ENCODE measurements at regions not wholly inside any gene's neighbourhood (a gene's known extent, or its start where the extent isn't known, plus 50 kb on each side); places are given as distances from the start of the nearest gene placed in this dataset.

DNA sequence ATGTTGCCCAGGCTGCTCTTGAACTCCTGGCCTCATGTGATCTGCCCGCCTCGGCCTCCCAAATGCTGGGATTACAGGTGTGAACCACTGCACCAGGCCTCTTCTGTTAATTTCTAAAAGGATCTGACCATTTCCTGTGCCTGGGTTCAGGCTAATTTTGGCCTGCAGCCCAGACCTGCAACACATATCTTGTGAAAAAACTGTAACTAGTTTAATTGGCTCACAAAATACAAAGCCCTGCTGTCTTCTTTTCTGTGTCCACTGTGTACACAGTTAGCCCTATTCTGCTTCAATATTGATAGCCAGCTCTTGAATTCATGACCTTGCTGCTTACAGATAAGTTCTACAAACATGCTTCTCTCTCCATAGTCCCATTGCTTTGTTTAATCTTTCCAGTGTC, 753.5 kb downstream of the PDHA2 start:
- DNase-seq, result no peak

DNA sequence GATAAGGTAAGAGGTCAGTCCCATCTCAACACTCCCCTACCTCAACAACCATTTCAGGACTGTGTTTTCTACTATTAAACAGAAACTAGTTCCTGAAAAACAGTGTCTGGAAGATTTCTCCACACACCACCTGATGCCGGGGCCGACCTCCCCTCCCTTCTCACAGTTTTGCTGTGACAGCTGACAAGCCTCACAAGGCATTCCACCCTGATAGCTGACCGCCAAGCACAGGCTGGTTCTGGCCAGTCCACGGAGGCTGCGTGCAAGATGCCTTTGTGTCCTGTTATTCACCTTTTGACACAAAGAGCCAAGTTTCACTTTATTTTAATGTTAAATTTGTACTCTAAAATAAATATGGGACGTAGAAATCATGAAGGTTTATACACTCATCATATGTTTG, 758.6 kb downstream of the PDHA2 start:
- no peak for DNase-seq

DNA sequence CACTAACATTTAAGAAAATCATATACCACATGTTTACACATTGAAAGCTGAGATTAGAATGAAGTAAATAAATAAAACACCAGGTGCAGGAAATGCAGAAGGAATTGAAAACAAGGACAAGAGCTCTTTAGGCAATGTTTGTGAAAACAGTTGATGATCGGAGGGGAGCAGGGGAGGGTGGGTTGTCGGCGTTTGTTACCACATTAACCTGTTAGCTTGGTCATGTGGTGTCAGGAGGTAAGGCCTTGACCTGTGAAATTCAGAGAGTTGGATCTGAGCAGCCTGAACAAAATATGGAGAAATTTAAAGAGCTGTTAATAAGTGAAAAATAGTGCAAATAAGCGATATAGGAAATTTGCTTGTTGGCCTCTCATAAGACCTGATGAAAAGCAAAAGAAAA, 759.9 kb downstream of the PDHA2 start:
- DNase-seq, result no peak

DNA sequence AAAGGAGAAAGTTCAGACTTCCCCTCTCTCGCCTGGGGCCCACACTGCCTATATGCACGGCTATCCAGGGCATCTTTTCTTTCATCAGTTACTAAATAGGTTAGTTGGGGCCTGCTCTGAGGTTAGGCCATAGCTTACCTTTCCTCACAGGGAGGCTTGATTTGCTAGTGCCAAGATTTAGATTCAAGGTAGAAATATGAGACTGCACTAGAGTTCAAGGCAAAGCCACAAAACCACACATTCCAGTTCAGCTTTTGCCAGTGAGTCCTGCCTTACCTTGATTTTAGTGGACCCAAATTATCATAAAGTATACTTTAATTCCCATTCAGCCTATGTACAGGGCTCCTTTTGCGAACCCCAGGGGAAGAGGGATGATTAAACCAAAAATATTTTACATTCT, 762.8 kb downstream of the PDHA2 start:
- no peak for DNase-seq

DNA sequence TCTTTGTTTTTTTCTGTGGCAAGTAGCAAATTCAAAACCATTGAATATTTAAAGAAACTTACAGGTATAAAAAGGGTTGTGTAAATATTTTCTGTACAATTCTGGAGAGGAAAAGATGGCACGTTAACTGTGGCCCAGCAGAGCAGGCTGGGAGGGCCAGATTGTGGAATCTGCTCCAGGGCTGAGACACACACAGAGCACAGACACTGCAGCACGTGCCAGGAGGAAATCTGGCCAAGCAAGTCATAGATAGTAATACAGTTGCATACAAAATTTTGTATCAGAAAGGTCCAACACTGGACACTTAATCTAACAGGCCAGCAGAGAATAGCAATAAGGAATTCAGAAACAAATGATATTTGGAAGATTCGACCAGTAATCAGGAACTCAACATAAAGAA, 763.7 kb downstream of the PDHA2 start:
- no peak for DNase-seq

DNA sequence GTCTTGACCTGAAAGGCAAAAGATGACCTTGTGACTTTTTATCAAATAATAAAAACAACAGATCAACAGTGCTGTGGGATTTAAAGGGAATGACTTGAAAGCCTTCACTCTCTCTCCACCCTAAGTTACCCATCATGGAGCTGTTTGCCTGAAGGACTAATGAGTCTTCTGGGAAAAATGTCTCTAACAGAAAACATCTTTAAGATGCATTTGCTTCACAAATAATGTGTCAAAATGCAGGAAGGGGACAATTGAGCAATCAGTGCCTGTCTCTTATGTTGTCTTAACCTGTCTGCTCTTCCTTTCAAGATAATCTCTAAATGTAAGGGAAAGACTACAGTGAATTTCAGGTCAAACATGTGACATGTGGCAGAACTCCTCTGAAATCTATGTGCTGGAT, 766.6 kb downstream of the PDHA2 start:
- DNase-seq, result no peak

DNA sequence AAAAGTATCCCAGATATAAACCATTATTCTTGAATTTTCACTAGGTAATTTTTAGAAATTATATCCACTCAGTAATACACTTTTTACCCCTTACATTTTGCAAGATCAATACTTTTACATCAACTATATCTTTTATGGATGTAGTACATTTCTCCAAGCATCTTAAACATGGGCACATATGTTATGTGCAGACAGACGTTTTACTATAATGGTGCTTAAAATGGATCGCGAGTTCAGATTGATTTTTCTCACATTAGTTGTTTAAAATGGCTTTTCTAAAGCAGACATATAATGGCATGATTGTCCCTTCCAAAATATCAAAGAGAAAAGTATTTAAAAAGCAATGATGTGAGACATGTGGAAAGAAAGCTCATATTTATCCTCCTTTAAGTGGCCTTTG, 786.1 kb downstream of the PDHA2 start:
- no peak for DNase-seq

DNA sequence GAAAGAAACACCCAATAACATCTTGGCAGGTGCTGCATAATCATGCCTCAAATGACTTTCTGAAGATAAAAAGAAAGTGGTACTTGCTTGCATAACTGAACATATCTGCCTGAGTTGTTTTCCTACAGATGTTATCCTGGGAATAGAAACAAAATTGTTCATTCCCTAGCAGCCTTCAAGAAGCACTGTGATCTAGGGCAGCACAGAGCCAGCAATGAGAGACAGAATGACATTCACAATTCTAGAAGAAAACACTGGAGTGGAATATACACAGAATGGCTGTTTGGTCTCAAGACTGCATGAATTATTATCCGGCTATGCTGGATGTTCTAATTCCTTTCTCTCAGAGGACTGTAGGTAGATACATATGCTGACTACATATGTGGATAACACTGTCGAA, 790.9 kb downstream of the PDHA2 start:
- no peak for DNase-seq

DNA sequence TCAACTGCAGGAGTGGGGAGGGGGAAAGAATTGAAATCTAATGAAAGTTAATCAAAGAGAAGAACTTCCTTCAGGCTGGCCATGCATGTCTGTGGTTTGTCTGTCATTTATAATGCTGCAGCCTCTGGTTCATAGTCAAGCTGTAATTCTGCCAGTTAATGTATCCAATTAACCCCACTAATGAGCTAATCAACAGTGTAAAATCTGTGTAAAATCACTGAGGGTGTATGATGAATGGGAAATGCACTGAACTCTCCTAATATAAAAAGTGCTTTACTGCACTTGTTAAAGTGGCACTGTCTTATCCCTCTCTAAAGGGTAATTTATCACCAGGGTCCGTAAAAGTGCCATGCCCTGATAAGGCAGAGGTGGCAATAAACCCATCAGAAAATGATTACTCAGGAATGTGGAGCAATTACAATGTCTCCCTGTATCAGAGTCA, 798.1 kb downstream of the PDHA2 start:
- no peak for DNase-seq

DNA sequence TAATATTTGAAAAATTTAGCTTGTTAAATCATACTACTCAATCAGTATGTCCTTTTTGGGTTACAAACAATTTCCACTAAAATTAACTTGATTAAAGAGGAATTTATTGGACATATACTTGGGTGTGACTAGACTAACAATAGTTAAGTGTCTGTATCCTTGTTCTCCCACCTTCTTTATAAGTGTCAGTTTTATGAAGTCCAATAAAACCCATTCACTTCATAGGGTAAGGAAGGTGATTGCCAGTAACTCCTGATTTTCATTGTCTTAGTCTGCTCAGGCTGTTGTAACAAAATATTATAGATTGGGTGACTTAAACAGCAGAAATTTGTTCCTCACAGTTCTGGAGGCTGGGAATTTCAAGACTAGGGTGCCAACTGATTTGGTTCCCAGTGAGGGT, 800.0 kb downstream of the PDHA2 start:
- DNase-seq, result no peak

DNA sequence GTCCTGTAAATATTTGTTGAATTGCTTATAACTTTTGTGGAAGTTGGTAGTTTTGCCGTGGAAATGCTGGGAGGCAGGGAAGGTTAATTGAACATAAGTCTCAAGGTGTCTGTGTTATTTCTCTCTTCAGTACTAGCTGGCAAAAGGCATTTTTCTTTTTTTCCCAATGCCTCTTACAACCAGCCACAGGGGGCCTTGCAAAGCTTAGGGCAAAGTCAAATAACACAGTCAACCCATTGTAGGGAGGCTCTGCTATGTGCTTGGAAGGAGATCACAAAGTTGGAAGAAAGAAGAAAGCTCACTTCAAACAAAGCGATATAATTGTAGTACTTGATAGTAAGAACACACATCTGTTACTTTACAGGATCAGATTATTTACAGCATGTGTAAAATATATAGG, 802.6 kb downstream of the PDHA2 start:
- no peak for DNase-seq

DNA sequence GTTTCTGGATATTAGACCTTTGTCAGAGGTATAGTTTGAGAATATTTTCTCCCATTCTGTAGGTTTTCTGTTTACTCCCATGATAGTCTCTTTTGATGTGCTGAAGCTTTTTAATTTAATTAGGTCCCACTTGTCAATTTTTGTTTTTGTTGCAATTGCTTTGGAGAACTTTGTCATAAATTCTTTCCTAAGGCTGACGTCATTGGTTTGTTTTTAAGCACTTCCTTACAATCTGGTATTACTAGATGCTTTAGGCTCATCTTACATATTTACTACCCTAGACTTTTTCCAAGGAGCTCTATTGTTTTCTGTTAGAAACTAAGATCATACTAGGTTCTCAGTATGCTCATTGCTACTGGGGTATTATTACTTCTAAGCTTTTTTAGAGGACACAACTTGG, 806.3 kb downstream of the PDHA2 start:
- DNase-seq, result no peak

DNA sequence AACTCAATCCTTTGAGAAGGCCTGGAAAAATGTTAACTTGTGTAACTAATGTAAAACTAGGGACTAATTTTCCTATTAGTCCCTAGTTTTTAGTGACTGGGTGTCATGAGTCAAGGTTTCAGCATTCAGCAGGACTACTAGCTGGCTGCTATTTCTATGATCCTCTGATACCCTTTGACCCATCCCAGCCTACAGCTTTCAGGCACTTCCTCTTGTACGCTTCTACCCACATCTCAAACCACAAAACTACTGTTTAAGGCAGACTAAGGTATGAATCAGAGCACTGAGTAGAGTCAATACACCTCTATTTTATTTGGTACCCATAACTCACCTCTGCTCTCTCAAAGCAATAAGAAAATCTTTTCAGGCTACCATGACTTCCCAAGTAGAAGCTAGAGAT, 809.6 kb downstream of the PDHA2 start:
- DNase-seq, result peak in 1 of 5 experiments; percentile 9

DNA sequence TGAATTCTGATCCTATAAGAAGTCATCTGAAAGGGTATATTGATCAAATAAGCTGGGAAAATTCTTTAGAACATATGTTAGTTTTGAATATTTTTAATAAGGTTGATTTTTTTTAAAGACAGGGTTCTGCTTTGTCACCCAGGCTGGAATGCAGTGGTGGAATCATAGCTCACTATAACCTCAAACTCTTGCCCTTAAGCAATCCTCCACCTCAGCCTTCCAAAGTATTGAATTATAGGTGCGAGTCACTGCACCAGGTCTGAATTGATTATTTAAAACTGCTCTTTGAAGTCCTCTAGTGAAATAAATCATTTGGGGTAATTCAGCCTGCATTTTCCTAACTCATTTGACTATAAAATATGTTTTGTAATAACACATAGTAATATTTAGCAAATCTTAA, 812.3 kb downstream of the PDHA2 start:
- no peak for DNase-seq

DNA sequence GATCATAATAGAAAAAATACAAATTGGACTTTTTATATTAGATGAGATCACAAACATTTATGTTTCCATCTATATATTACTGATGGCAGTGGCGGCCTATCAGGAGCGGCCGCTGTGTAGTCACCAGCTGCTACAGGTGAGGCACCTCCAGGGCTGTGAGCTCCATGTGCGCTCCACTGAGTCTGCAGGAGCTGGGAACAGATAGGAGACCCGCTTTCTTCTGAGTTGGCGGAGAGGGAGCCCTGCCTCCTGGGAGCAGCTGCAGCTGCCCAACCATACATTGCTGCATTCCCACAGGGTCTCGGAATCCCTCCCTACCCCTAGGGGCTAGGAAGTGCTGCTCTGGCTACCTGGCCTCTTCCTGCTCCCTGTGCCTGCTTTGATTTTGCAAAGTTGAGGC, 812.9 kb downstream of the PDHA2 start:
- DNase-seq, result no peak

DNA sequence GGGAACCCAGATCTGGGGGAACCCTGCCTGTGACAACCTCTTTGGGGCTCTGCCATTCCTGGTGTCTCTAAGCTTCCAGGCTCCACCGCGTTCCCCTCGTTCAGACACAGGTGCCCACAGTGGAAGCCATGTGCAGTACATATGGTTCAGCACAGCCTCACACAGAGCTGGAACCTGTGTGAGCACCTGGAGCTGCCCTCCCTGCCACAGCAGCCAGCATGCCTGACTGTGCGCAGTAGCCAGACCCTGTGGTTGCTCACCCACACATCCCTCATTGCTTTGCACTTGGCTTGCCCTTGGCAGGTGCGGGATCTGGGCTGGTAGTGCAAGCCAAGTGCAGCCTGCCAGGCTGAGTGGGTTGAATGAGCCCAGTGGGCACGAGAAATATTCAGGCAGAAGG, 814.2 kb downstream of the PDHA2 start:
- no peak for DNase-seq

DNA sequence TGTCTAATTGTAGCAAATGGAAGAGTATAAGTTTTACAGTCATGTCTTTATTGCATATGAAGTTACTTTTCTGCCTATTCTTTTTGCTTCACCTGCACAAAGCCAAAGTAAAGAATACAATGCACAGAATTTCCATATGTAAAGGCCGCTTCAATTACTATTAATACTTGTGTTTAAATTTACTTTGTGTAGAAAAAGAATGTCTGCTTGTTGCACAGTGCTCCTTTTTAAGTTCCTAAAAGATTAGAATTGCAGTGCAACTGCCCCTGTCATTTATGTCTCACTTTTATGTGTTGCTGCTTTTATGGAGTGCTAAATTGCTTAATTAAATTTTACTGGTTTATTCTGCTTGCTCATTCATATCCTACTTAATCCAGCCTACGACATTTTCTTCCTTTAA, 830.5 kb downstream of the PDHA2 start:
- no peak for DNase-seq

DNA sequence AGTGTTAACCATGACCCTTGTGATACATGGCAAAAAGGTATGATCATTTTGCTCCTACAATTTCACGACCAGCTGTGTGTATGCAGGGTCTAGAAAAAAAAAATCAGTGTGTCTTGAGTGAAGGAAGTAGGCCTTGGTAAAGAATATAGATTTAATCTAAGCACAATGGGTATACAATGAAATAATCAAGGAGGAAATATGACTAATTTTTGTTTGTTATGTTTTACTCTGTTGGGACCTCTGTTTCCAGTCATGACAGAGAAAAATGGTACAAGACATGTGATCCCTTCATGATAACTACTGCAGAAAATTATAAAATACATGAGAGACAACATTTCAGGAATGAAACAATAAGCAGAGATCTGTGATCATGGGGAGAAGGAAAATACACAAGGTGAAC, 835.5 kb downstream of the PDHA2 start:
- no peak for DNase-seq

DNA sequence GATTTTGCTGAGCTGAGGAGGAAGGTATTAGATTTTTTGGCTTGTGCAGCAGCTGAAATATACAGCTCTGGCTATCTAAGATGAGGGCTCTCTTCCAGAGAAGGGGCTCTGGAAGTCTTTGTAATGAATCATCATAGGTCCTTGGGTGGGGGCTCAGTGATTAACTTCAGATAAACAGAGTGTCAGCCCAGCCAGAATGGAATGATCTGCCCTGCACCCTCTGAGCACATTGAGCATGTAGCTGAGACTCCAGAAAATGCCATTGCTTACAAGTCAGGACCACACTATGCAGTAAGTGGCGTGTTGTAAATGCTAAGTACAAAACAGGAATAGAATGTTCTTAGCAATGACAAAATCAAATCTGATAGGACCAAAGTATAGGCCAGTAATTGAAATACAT, 836.0 kb downstream of the PDHA2 start:
- DNase-seq, result no peak

DNA sequence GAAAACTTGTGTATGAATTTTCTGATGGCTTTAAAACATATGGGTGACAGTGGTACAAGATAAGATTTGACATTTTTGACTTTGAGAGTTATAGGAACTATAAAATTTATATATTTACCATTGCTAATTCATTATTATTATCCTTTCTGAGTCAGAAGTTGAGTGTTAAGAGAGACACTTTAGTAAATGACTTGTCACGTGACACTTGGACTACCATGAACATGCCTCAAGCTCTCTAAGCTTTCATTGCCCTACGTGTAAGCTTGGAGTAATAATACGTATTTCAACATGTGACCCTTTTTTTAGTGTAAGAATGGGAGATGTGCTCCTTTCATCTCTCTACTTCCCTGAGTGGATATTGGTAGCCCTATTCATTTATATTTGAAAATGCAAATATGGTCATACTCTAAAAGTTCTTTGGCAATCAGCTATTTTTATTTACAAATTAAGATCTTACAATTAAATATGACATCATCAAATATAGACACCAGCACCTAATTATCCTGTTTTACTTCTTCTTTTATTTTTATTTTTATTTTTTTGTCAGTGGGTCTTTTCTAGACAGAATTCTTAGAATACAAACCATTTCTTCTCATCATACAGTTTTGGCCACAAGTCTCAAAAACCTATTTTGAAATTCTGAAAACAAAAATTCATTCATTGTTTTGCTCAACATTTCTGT, 837.0 kb downstream of the PDHA2 start:
- no peak for DNase-seq

DNA sequence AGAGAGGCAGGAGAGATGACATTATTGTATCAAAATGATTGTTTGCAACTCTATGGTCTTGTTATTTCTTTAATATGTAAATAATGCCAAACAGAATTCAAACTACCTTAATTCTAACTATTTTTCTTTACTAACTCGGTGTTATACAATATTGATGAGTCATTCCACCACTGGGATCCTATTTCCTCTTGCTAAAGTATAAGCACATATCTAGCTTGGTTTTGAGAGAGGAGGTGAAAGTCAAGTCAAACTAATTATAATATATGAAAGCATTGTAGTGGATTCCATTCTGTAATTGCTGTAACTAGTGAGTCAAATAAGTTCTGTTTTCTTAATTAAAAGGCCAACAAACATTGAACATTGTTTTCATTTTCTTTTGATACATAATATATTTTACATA, 837.6 kb downstream of the PDHA2 start:
- DNase-seq, result no peak

DNA sequence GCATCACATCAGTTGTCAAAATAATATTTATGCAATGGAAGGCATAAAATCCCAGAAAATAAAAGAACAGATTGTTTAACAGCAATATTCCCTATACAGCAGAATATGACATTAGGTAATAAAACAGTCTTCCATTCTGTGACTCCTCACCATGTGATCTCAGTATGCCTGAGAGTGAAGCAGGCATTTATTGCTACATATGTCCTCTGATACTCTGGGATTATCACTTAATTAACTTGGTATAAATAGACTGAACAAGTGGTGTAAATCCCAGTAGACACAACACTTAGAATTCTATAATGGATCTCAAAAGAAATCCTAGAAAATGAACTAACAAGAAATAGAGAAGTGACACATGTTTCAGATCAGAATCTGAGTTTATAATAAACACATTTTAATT, 841.3 kb downstream of the PDHA2 start:
- DNase-seq, result no peak

DNA sequence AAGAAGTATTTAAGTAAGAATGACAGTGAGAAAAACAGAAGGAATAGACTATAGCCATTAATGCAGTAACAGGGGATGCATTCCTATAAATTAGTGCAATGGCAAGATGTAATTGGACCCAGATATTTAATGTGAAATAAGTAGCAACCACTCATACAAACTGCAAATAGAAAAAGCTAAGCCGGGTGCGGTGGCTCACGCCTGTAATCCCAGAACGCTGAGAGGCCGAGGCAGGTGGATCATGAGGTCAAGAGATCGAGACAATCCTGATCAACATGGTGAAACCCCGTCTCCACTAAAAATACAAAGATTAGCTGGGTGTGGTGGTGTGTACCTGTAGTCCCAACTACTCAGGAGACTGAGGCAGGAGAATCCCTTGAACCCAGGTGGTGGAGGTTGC, 845.8 kb downstream of the PDHA2 start:
- no peak for DNase-seq

DNA sequence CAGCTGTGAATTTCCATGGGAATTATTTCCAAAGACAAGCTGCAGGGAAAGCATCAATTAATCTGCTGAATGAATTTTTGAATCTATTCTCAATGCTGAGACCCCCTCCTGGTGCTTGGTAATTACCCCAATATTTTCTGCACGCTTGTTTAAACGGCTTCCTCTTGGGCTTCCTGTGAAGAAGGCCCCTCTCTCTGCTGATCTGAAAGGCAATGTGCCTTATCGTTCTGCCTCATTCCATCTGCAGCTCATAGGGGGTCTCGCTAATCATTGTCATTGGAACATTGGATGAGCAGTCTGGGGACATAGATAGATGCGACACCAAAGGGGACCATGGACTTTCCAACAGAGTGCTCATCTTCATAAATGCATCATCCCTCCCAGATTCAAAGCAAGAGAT, 851.6 kb downstream of the PDHA2 start:
- no peak for DNase-seq

DNA sequence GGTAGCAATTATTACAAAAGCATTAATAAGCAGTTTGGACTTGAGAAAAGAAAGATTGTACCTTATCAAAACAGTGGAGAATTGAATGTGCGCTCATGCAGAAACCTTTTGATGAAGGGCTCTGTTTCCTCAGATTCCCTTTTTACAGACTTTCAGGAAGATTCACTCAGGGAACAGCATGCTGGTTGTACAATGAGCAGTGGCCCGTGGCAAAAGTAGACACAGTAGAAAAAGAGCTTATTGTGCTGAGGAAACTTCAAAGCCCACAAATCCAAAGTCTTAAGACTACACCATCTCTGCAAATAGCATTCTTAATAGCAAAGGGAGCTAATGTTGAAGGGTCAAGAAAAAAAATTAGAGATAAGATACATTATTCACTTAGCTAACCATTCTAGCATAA, 858.9 kb downstream of the PDHA2 start:
- DNase-seq, result no peak

DNA sequence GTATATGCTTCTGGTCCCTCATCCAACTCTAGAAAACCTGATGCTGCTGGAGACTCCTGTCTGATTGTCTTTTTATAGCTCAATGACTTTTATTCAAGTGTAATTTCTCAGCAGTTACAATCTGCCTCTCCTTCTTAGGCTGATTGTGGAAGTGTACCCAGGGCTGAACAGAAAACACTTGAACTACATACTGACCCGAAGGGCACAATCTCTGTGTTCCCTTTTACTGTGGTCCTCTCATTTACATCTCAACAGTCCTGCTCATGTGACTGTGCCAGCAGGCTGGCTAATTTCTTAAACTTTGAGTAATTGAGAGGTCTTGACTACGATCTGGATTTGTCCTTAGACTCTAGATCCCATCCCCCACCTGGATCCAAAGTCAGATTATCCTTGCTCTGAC, 863.4 kb downstream of the PDHA2 start:
- no peak for DNase-seq
